ENCODE measurements at regions not wholly inside any gene's neighbourhood (a gene's known extent, or its start where the extent isn't known, plus 50 kb on each side); places are given as distances from the start of the nearest gene placed in this dataset.
"Not testable (repeated sequence)": the region's sequence is repeated elsewhere in the genome, so short reads cannot be mapped to it uniquely, and the experiment has no call there.

- BruUV-seq (replicated peaks), result no TSS peak
- Histone ChIP-seq H3K79me2 (ENCODE audit: insufficient read depth, low read depth, low read length) (no peaks in the 10 kb centered on the region), H3K4me1 (ENCODE audit: insufficient read depth, low read length, poor library complexity, severe bottlenecking) (no peaks in the 10 kb centered on the region), H3K36me3 (ENCODE audit: insufficient read depth, low read length) (no peaks in the 10 kb centered on the region), H4K20me1 (ENCODE audit: insufficient read depth, low read length) (no peaks in the 10 kb centered on the region), H3K4me2 (ENCODE audit: low read length) (no peak overlapping the region), H3K9me2 (ENCODE audit: insufficient read depth, low read length) (no peaks in the 10 kb centered on the region), H3K4me3 (ENCODE audit: low read depth, low read length, poor library complexity, severe bottlenecking) (no peak overlapping the region), H3K27ac (ENCODE audit: low read depth, low read length, poor library complexity, severe bottlenecking) (no peak overlapping the region), H3K9me3 (ENCODE audit: low read length) (no peaks in the 10 kb centered on the region), H2AFZ (ENCODE audit: low read length) (no peak overlapping the region)
- CTCF ChIA-PET (ENCODE audit: unreplicated experiment), result no interaction called here
- intact Hi-C loops (cut with micrococcal nuclease; ENCODE audit: unreplicated experiment), result no loop called here
- POLR2A ChIA-PET, result no interaction called here
- no peak for DNase-seq (ENCODE audit: low spot score)
- TF ChIP-seq EZH2phosphoT487 (IDR thresholded peaks at IDR 0.05; ENCODE audit: borderline replicate concordance, low read depth, low read length) (no peak), CTCF (conservative IDR thresholded peaks at IDR 0.05; ENCODE audit: low read length) (no peak)
Measured at GRCh38 chr9:33697171-33697570, 98.2 kb upstream of the PRSS3 start.

GRCh38 chr9:33698267-33698666 lies 97.1 kb upstream of the PRSS3 start:
- H2AFZ ChIP-seq (ENCODE audit: low read length), result no peak overlapping the region
- intact Hi-C loops (cut with micrococcal nuclease; ENCODE audit: unreplicated experiment), result no loop called here
- no peaks in the 10 kb centered on the region for H3K36me3 ChIP-seq (ENCODE audit: insufficient read depth, low read length)
- H3K4me2 ChIP-seq (ENCODE audit: low read length), result no peak overlapping the region
- H3K4me3 ChIP-seq (ENCODE audit: low read depth, low read length, poor library complexity, severe bottlenecking), result no peak overlapping the region
- TF ChIP-seq EZH2phosphoT487 (IDR thresholded peaks at IDR 0.05; ENCODE audit: borderline replicate concordance, low read depth, low read length) (no peak), CTCF (conservative IDR thresholded peaks at IDR 0.05; ENCODE audit: low read length) (no peak)
- ChIA-PET CTCF (ENCODE audit: unreplicated experiment) (no interaction called here), POLR2A (no interaction called here)
- DNase-seq (ENCODE audit: low spot score), result no peak
- BruUV-seq (replicated peaks), result no TSS peak
- H3K9me3 ChIP-seq (ENCODE audit: low read length), result no peaks in the 10 kb centered on the region
- H3K79me2 ChIP-seq (ENCODE audit: insufficient read depth, low read depth, low read length), result no peaks in the 10 kb centered on the region
- H3K4me1 ChIP-seq (ENCODE audit: insufficient read depth, low read length, poor library complexity, severe bottlenecking), result no peaks in the 10 kb centered on the region
- H3K27ac ChIP-seq (ENCODE audit: low read depth, low read length, poor library complexity, severe bottlenecking), result no peak overlapping the region
- no peaks in the 10 kb centered on the region for H4K20me1 ChIP-seq (ENCODE audit: insufficient read depth, low read length)
- no peaks in the 10 kb centered on the region for H3K9me2 ChIP-seq (ENCODE audit: insufficient read depth, low read length)

GRCh38 chr9:33700940-33701339 lies 94.4 kb upstream of the PRSS3 start:
- POLR2A ChIA-PET; intact Hi-C loops (cut with micrococcal nuclease; ENCODE audit: unreplicated experiment); BruUV-seq (replicated peaks): not testable (repeated sequence)

More at GRCh38 chr9:33700940-33701339, 94.4 kb upstream of the PRSS3 start:
- H3K79me2 ChIP-seq (ENCODE audit: insufficient read depth, low read depth, low read length); H3K27ac ChIP-seq (ENCODE audit: low read depth, low read length, poor library complexity, severe bottlenecking); H3K9me3 ChIP-seq (ENCODE audit: low read length); H2AFZ ChIP-seq (ENCODE audit: low read length); H4K20me1 ChIP-seq (ENCODE audit: insufficient read depth, low read length); H3K4me2 ChIP-seq (ENCODE audit: low read length); DNase-seq (ENCODE audit: low spot score); H3K36me3 ChIP-seq (ENCODE audit: insufficient read depth, low read length); H3K9me2 ChIP-seq (ENCODE audit: insufficient read depth, low read length); H3K4me3 ChIP-seq (ENCODE audit: low read depth, low read length, poor library complexity, severe bottlenecking); CTCF ChIA-PET (ENCODE audit: unreplicated experiment); H3K4me1 ChIP-seq (ENCODE audit: insufficient read depth, low read length, poor library complexity, severe bottlenecking): not testable (repeated sequence)
